CD4-positive, alpha-beta T cell treated with Interleukin-2 at 100 ng/mL for 4 hours (primary cell): ENCODE measurements at regions not wholly inside any gene's neighbourhood (a gene's known extent, or its start where the extent isn't known, plus 50 kb on each side); places are given as distances from the start of the nearest gene placed in this dataset.

Source experiments
- DNase-seq: peaks from one replicate; pipeline ENCODE4 v3.0.0-alpha.2; 2020; ENCODE audit warnings: low spot score

- DNase-seq: no peak
Observed at GRCh38 chr9:27625751-27626150, 52.5 kb upstream of the C9orf72 start.

- no peak for DNase-seq
Observed at GRCh38 chr9:27626244-27627187, 53.2 kb upstream of the C9orf72 start.

- no peak for DNase-seq
Observed at GRCh38 chr9:27627188-27627564, 53.9 kb upstream of the C9orf72 start.

GRCh38 chr9:27628311-27628710 lies 55.0 kb upstream of the C9orf72 start:
- no peak for DNase-seq

- DNase-seq: no peak
Observed at GRCh38 chr9:27629425-27629824, 56.1 kb upstream of the C9orf72 start.

- no peak for DNase-seq
Observed at GRCh38 chr9:27632254-27632653, 59.0 kb upstream of the C9orf72 start.

GRCh38 chr9:27633764-27634163 lies 60.5 kb upstream of the C9orf72 start:
- no peak for DNase-seq

- DNase-seq: no peak
Observed at GRCh38 chr9:27634879-27635278, 61.6 kb upstream of the C9orf72 start.

- no peak for DNase-seq
Observed at GRCh38 chr9:27638716-27639115, 65.4 kb upstream of the C9orf72 start.

- DNase-seq: no peak
Observed at GRCh38 chr9:27645161-27645840, 72.0 kb upstream of the C9orf72 start.

- no peak for DNase-seq
Observed at GRCh38 chr9:27653246-27653645, 80.0 kb upstream of the C9orf72 start.

GRCh38 chr9:27653957-27654356 lies 80.7 kb upstream of the C9orf72 start:
- DNase-seq: no peak

GRCh38 chr9:27654629-27655285 lies 81.5 kb upstream of the C9orf72 start:
- no peak for DNase-seq

GRCh38 chr9:27655441-27655840 lies 82.2 kb upstream of the C9orf72 start:
- no peak for DNase-seq

- no peak for DNase-seq
Observed at GRCh38 chr9:27659001-27659400, 85.7 kb upstream of the C9orf72 start.

GRCh38 chr9:27659571-27659970 lies 86.3 kb upstream of the C9orf72 start:
- no peak for DNase-seq

GRCh38 chr9:27660148-27660547 lies 86.9 kb upstream of the C9orf72 start:
- no peak for DNase-seq

- no peak for DNase-seq
Observed at GRCh38 chr9:27663526-27663925, 90.2 kb upstream of the C9orf72 start.

GRCh38 chr9:27664121-27664779 lies 91.0 kb upstream of the C9orf72 start:
- no peak for DNase-seq

- DNase-seq: no peak
Observed at GRCh38 chr9:27665136-27665535, 91.9 kb upstream of the C9orf72 start.

GRCh38 chr9:27668280-27668679 lies 95.0 kb upstream of the C9orf72 start:
- no peak for DNase-seq

- DNase-seq: no peak
Observed at GRCh38 chr9:27671636-27672035, 98.4 kb upstream of the C9orf72 start.
